WTC11 (cell line): ENCODE measurements at regions not wholly inside any gene's neighbourhood (a gene's known extent, or its start where the extent isn't known, plus 50 kb on each side); places are given as distances from the start of the nearest gene placed in this dataset.

Source experiments
- ATAC-seq: fragments of 200-7000 bp; cut with Tn5 transposase; 2 replicates; pipeline ENCODE4 v1.10.0; 2021; ENCODE audit warnings: mild to moderate bottlenecking, moderate library complexity
- CTCF ChIA-PET: fragments of 300-600 bp; sonication (Branson Sonifier 250); formaldehyde crosslinking; loops from one replicate; lab custom pipeline; 2021; ENCODE audit warnings: antibody characterized with exemption; lab: Charles Lee
- POLR2A ChIA-PET: fragments of 350-600 bp; sonication (Branson Sonifier 250); formaldehyde crosslinking; loops from one replicate; lab custom pipeline; 2021; ENCODE audit warnings: antibody characterized with exemption; lab: Charles Lee
- DNase-seq: peaks from one replicate; pipeline ENCODE4 v3.0.0; 2021; ENCODE audit warnings: low spot score
- H3K27ac Mint-ChIP-seq: 2 replicates; pipeline ENCODE4 v1.8.0; 2021; ENCODE audit warnings: mixed read lengths
- H3K27me3 Mint-ChIP-seq: 2 replicates; pipeline ENCODE4 v1.8.0; 2021; ENCODE audit warnings: low read depth, mild to moderate bottlenecking, moderate library complexity, mixed read lengths
- H3K36me3 Mint-ChIP-seq: 2 replicates; pipeline ENCODE4 v1.8.0; 2021; ENCODE audit warnings: mixed read lengths
- H3K4me1 Mint-ChIP-seq: 2 replicates; pipeline ENCODE4 v1.8.0; 2022; ENCODE audit warnings: mixed read lengths
- H3K4me3 Mint-ChIP-seq: 2 replicates; pipeline ENCODE4 v1.8.0; 2021; ENCODE audit warnings: mild to moderate bottlenecking, moderate library complexity, mixed read lengths
- H3K9me3 Mint-ChIP-seq: 2 replicates; pipeline ENCODE4 v1.8.0; 2021; ENCODE audit warnings: mixed read lengths
- E2F1 ChIP-seq: sonication (generic); formaldehyde crosslinking; IDR thresholded peaks from 2 replicates; pipeline ENCODE4 v1.8.0; 2022; ENCODE audit warnings: mild to moderate bottlenecking, missing genetic modification reagents
- ESRRA ChIP-seq: sonication (generic); formaldehyde crosslinking; IDR thresholded peaks from 2 replicates; pipeline ENCODE4 v1.8.1; 2022; ENCODE audit warnings: mild to moderate bottlenecking, missing genetic modification reagents, borderline replicate concordance
- ETV6 ChIP-seq: sonication (generic); formaldehyde crosslinking; IDR thresholded peaks from 2 replicates; pipeline ENCODE4 v1.8.1; 2022; ENCODE audit warnings: mild to moderate bottlenecking, missing genetic modification reagents
- FOXP4 ChIP-seq: sonication (generic); formaldehyde crosslinking; IDR thresholded peaks from 2 replicates; pipeline ENCODE4 v1.8.0; 2022; ENCODE audit warnings: mild to moderate bottlenecking, missing genetic modification reagents
- KAT7 ChIP-seq: sonication (generic); formaldehyde crosslinking; IDR thresholded peaks from 2 replicates; pipeline ENCODE4 v1.8.1; 2023; ENCODE audit warnings: missing genetic modification reagents, mild to moderate bottlenecking, borderline replicate concordance
- MAX ChIP-seq: sonication (generic); formaldehyde crosslinking; IDR thresholded peaks from 2 replicates; pipeline ENCODE4 v1.8.0; 2022; ENCODE audit warnings: mild to moderate bottlenecking, missing genetic modification reagents
- MYBL2 ChIP-seq: sonication (generic); formaldehyde crosslinking; IDR thresholded peaks from 2 replicates; pipeline ENCODE4 v1.8.1; 2023; ENCODE audit warnings: mild to moderate bottlenecking, moderate library complexity, missing genetic modification reagents
- PRRX2 ChIP-seq: fragments of 250-450 bp; sonication (Bioruptor Pico); IDR thresholded peaks from 2 replicates; pipeline ENCODE4 v1.8.0; 2021; ENCODE audit warnings: mild to moderate bottlenecking
- SOX15 ChIP-seq: fragments of 250-450 bp; sonication (Bioruptor Pico); IDR thresholded peaks from 2 replicates; pipeline ENCODE4 v1.9.0; 2021; ENCODE audit warnings: mild to moderate bottlenecking
- TCF7 ChIP-seq: sonication (generic); formaldehyde crosslinking; IDR thresholded peaks from 2 replicates; pipeline ENCODE4 v1.8.0; 2022; ENCODE audit warnings: mild to moderate bottlenecking, low read depth, missing genetic modification reagents, moderate library complexity
- ZNF317 ChIP-seq: sonication (generic); formaldehyde crosslinking; IDR thresholded peaks from 2 replicates; pipeline ENCODE4 v1.8.1; 2023; ENCODE audit warnings: low read depth, mild to moderate bottlenecking, moderate library complexity, missing genetic modification reagents, borderline replicate concordance
- ZNF416 ChIP-seq: fragments of 250-450 bp; sonication (Bioruptor Pico); IDR thresholded peaks from 2 replicates; pipeline ENCODE4 v1.9.0; 2021; ENCODE audit warnings: mild to moderate bottlenecking, inconsistent platforms
- ZNF425 ChIP-seq: fragments of 250-450 bp; sonication (Bioruptor Pico); conservative IDR thresholded peaks from 2 replicates; pipeline ENCODE4 v1.9.0; 2021; ENCODE audit warnings: mild to moderate bottlenecking
- ZNF532 ChIP-seq: fragments of 250-450 bp; sonication (Bioruptor Pico); IDR thresholded peaks from 2 replicates; pipeline ENCODE4 v1.9.0; 2021; ENCODE audit warnings: mild to moderate bottlenecking, borderline replicate concordance

GRCh38 chr9:108270051-108270450 lies 585.7 kb downstream of the ACTL7B start:
- no peak overlapping the region for H3K27ac Mint-ChIP-seq
- no peaks in the 10 kb centered on the region; the same call in 1 of the 2 replicates for H3K27me3 Mint-ChIP-seq
- peaks cover 27% of the 10 kb centered on the region for H3K4me1 Mint-ChIP-seq
- H3K36me3 Mint-ChIP-seq, result no peaks in the 10 kb centered on the region; the same call in 1 of the 2 replicates
- ATAC-seq (no peak), DNase-seq (peak; percentile 15)
- TF ChIP-seq E2F1 (CRISPR knock-in tag) (no peak), TCF7 (CRISPR knock-in tag) (no peak), ESRRA (CRISPR knock-in tag) (no peak), ZNF317 (no peak), KAT7 (CRISPR knock-in tag) (no peak), PRRX2 (CRISPR knock-in tag) (no peak), MAX (CRISPR knock-in tag) (no peak), ETV6 (no peak), ZNF532 (no peak), MYBL2 (no peak)
- POLR2A ChIA-PET, result no interaction called here
- CTCF ChIA-PET, result interaction anchor here (1.0 to 1.1 kb wide), 4 partner anchors 10 to 805 kb away, joined by 3 to 5 read pairs (median 4); no protein-coding TSS in a partner anchor
- no peak overlapping the region for H3K4me3 Mint-ChIP-seq
- H3K9me3 Mint-ChIP-seq, result peaks cover 26% of the 10 kb centered on the region

- no peak for ATAC-seq
- H3K4me1 Mint-ChIP-seq, result peaks cover 27% of the 10 kb centered on the region
- H3K36me3 Mint-ChIP-seq, result no peaks in the 10 kb centered on the region; the same call in 1 of the 2 replicates
- ChIA-PET CTCF (interaction anchor here (1.0 to 1.1 kb wide), 4 partner anchors 10 to 804 kb away, joined by 3 to 5 read pairs (median 4); no protein-coding TSS in a partner anchor), POLR2A (no interaction called here)
- H3K4me3 Mint-ChIP-seq, result no peak overlapping the region
- H3K27ac Mint-ChIP-seq, result no peak overlapping the region
- no peak for TF ChIP-seq FOXP4 (CRISPR knock-in tag)
- TF ChIP-seq ESRRA (CRISPR knock-in tag), result no peak
- no peaks in the 10 kb centered on the region for H3K27me3 Mint-ChIP-seq
- no peak for DNase-seq
- H3K9me3 Mint-ChIP-seq, result peaks cover 26% of the 10 kb centered on the region
These were observed 586.4 kb downstream of the ACTL7B start for GRCh38 chr9:108269371-108269770.

- CTCF ChIA-PET, result no interaction called here
- TF ChIP-seq ZNF416 (CRISPR knock-in tag), result no peak
- no peak for TF ChIP-seq ZNF425 (CRISPR knock-in tag)
- TF ChIP-seq SOX15 (CRISPR knock-in tag), result no peak
- TF ChIP-seq, all 79 proteins: peak for 0
- H3K27me3 Mint-ChIP-seq, result no peaks in the 10 kb centered on the region
- H3K36me3 Mint-ChIP-seq, result no peaks in the 10 kb centered on the region; the same call in 1 of the 2 replicates
- H3K9me3 Mint-ChIP-seq, result peaks cover 26% of the 10 kb centered on the region
- no peaks in the 10 kb centered on the region for H3K4me1 Mint-ChIP-seq
- no peak overlapping the region for H3K4me3 Mint-ChIP-seq
- ATAC-seq (no peak), DNase-seq (no peak)
- no peak overlapping the region for H3K27ac Mint-ChIP-seq
- POLR2A ChIA-PET, result interaction anchor here (0.7 kb wide), 1 partner anchor 464 kb away, joined by 3 read pairs; no protein-coding TSS in a partner anchor
These were observed 590.7 kb downstream of the ACTL7B start for GRCh38 chr9:108265065-108265464.
